ENCODE measurements at regions not wholly inside any gene's neighbourhood (a gene's known extent, or its start where the extent isn't known, plus 50 kb on each side); places are given as distances from the start of the nearest gene placed in this dataset.

- TF ChIP-seq, protein P1, sequence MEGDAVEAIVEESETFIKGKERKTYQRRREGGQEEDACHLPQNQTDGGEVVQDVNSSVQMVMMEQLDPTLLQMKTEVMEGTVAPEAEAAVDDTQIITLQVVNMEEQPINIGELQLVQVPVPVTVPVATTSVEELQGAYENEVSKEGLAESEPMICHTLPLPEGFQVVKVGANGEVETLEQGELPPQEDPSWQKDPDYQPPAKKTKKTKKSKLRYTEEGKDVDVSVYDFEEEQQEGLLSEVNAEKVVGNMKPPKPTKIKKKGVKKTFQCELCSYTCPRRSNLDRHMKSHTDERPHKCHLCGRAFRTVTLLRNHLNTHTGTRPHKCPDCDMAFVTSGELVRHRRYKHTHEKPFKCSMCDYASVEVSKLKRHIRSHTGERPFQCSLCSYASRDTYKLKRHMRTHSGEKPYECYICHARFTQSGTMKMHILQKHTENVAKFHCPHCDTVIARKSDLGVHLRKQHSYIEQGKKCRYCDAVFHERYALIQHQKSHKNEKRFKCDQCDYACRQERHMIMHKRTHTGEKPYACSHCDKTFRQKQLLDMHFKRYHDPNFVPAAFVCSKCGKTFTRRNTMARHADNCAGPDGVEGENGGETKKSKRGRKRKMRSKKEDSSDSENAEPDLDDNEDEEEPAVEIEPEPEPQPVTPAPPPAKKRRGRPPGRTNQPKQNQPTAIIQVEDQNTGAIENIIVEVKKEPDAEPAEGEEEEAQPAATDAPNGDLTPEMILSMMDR (conservative IDR thresholded peaks at IDR 0.05; ENCODE audit: low read length), result no peak
- TF ChIP-seq EZH2phosphoT487 (IDR thresholded peaks at IDR 0.05; ENCODE audit: borderline replicate concordance, low read depth, low read length), result no peak
Measured at GRCh38 chr3:101976473-101976872, 127.2 kb downstream of the NFKBIZ start.
